Activated CD4-positive, alpha-beta T cell treated with anti-CD3 and anti-CD28 coated beads, Interleukin-2, Interleukin-4, amounts not matched to agents 100 ng/mL and 50 ng/mL, durations not matched to agents 16 hours and 8 hours (primary cell): ENCODE measurements at regions not wholly inside any gene's neighbourhood (a gene's known extent, or its start where the extent isn't known, plus 50 kb on each side); places are given as distances from the start of the nearest gene placed in this dataset.

Experiments
- DNase-seq: peaks from one replicate; pipeline ENCODE4 v3.0.0-alpha.2; 2020; ENCODE audit warnings: low spot score

DNA sequence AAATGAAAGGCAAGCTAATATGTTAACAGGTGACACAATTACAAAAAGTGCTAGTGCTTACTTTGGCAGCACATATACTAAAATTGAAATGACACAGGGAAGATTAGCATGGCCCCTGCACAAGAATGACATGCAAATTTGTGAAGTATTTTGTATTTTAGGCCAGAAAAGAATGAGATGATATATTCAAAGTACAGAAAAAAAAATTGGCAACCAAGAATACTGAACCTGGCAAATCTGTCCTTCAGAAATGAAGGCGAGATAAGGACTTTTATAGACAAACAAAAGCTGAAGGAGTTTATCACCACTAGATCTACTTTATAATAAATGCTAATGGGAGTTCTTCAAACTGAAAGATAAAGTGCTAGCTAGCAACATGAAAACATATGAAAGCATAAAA, 350.0 kb upstream of the POU3F1 start:
- DNase-seq = no peak

DNA sequence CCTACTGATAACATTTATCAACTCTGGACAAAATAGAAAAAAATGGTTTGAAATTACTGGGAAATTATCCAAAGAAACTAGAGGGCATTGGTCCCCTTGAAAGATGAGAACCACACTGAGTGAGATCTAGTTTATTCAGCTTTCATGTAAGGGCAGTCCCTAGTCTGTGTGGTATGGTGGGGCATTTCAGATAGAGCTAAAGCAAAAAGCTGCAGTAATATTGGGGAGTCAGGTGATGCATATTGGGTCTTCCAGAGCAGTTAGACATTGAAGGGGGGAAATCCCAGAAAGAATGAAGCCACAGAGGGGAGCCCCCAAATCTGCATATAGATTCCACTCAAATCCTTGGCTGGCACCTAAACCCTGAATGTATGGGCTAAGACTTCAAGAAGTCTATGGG, 347.7 kb upstream of the POU3F1 start:
- DNase-seq = no peak

DNA sequence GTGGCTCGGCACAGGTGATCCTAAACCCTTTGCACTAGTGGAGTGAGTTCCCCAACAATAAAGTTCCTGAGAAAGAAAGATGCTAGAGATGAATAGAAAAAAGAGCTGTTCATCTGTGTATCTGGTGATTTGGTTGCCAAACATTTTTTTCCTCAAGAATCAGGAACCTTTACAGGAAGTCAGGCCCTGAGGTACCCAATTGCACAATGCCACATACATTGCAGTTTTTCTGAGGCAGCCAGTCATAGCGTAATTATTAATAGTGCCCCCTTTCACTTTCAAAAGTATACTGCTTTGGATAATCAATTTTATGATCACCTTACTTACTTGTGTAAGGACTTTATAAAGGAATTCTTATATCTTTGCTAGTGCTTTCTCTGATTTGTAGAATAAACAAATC, 346.3 kb upstream of the POU3F1 start:
- DNase-seq = no peak

DNA sequence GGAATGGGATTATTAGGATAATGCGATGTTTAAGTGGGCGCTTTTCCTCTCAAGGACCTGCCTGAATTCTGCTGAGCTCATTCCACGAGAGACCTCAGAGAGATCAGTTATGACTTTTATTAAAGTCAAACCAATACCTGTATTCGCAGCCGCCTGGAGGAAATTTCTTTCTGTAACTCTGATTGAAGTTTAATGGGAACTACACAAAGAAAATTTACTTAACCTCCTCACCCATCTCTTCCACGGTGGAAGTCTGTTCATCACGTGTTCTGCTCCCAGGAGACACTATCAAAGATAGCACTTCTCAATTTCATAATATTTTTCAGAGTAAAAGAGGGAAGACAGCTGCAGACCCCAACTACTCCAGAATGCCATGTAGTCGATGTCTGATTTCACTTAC, 334.7 kb upstream of the POU3F1 start:
- no peak for DNase-seq

DNA sequence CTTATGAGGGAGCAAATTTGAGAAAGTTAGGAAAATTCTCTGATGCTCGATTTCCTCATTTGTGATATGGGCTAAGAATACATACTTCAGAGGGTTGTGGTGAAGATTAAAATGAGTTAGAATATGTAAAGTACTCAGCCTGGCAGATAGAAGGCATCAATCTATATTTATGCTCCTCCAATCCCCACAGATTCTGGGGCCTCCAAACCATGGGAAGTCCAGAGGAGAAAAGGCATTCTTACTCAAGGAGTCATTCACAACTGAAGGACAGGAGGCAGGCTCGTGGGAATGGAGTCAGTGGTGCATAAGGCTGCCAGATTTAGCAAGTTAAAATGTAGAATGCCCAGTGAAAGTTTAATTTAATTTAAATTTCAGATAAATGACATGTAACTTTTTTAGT, 330.0 kb upstream of the POU3F1 start:
- DNase-seq = no peak

DNA sequence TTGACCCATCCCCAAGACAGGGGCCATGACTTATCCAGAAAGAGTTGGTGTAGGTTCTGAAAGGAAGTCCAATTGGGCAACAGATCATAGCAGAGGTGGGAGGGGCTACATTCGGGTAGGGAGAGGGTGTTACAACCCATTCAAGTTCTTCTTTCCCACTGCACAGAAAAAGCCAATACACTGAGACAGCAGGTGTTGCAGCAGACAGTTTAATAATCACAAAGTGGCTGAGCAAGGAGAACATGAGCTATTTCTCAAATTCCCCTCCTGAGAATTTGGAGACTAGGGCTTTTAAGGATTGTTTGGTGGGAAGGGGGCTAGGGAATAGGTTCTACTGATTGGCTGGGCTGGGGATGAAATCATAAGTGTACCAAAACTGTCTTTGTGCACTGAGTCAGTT, 328.4 kb upstream of the POU3F1 start:
- DNase-seq = no peak

GRCh38 chr1:38371505-38371844, 324.9 kb upstream of the POU3F1 start:
- no peak for DNase-seq

DNA sequence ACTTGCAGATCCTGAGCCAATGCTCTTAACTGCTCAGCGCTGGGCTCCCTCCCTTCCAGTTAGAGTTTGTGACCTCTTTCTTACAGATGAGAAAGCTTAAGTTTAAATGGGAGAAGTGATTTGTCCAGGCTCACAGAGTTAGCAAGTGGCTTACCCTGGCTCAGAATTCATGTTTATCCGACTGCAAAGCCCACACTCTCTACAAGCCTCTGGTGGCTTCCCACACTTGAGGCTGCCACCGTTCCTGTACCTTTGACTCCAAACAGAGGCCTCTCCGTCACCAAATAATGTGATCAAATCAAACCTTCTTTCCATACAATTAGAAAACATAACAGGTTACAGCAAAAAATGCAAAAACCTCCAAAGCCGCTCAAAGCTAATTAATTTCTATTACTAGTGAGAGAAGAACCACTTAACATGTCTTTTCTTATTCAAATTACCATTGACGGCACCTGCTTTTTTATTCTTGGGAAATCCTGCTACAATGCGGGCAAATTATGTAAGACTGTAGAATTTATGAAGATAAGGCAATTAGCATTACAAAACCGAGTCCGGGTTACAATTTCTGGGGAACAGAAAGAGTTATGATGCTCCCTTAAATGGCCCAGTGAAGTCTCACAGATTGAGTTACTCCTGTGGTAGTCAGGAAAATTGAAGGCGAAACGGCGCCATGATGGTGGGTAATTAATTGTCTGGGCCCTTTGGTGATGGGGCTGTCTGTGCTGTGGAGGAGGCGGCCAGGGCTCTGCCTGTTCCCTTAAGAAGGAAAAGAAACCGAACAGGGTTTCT, 324.3 kb upstream of the POU3F1 start:
- no peak for DNase-seq

DNA sequence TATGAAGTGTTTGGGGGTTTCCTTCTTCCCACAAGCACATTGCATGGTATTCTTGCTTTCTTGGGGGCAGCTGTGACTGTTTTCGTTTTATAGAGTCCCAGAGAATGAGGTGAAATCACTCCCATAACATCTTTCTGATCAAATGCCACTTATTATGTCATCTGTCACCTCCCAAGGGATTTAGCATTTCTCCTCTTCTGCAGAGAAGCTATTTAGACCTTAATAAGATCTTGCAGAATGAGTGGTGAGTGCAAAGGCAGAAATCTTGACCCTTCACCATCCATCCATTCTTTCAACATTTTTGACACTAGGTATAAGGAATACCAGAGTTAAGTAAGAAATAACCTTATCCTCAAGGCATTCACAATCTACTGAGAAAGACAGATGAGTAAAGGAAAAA, 318.6 kb upstream of the POU3F1 start:
- DNase-seq = no peak

DNA sequence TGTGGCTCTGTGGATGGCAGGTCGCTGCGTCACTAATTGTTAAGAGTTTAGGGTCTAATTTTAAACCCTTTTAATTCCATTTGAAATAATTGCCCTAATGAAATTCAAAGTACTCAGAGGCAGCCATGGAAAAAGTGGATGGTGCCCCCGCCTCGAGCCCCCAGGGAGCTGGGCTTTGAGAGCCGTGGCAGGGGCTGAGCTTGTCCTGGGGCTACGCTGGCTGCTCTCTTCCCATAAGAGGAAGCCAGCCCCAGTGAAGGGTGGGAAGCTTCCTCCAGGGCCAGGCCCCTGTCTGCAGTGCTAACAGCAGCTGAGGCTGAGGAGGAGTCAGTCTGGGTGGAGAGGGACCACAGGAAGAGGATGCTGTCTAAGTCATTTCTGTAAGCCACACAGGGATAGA, 315.0 kb upstream of the POU3F1 start:
- DNase-seq = no peak

DNA sequence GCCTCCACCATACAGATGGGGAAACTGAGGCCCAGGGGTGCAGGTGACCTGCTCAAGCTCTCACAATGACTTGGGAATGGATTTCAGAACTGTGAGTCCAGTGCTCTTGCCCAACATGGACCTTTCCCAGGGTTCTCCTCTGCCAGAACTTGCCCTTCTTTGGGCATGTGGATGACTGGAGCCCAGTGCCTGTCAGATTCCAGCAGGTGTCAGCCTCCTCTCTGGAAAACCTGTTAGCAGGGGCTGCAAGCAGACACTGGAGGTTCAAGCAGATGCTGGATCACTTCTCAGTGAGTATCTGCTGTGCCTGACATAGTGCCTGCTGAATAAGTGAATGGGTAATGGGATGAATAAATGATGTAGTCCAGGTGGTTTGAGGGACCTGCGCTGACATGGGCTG, 314.2 kb upstream of the POU3F1 start:
- no peak for DNase-seq

GRCh38 chr1:38353956-38354355, 307.4 kb upstream of the POU3F1 start:
- DNase-seq = no peak

- DNase-seq = no peak
These were observed 306.3 kb upstream of the POU3F1 start for GRCh38 chr1:38352869-38353268.

DNA sequence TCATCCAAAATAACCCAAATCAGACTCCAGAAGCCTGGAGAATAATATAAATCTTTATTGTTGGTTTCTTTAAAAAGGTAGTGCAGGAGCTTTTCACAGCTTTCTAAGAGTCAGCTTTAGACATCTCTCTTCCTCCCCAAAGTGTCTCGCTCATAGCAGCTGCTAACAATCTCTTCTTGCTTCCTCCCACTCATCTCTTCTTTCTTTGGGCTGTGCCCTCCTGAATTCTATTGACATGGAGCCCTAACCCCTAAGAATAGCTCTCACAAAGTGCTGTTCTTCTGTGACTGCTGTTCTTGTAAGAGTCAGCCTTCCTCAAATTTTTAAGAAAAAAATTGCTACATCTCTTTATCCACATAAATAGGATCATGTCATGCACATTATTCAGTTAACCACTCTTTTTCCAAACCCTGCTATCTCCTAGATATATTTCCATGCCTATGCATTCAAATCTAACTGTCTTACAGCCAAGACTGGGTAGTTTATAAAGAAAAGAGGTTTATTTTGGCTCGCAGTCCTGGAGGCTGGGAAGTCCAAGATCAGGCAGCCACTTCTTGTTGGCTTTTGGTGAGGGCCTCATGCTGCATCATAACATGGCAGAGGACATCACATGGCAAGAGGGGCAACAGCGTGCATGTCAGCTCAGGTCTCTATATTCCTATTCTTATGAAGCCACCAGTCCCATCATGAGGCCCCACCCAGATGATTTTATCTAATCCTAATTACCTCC, 301.0 kb upstream of the POU3F1 start:
- no peak for DNase-seq

- peak; percentile 57 for DNase-seq
These were observed 298.1 kb upstream of the POU3F1 start for GRCh38 chr1:38344716-38345115.

DNA sequence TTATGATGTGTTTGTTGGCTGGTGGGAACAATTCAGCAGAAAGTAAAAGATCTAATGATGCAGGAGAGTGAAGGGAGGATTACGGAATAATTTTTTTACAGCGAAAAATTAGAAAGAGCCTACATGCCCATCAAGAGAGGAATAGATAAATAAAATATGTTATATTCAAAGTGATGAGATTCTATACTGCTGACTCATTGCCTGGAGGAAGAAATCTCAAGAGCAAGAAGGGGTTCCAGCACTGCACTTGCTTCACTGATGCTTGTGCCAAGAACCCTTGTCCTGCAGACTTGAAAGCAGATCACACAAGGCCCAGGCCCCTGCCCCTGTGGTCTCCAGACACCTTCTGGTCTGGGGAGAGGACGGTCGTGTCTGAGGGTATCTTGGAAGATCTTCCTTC, 295.1 kb upstream of the POU3F1 start:
- DNase-seq = no peak

- DNase-seq = no peak
These were observed 293.8 kb upstream of the POU3F1 start for GRCh38 chr1:38340409-38340808.

- no peak for DNase-seq
These were observed 291.1 kb upstream of the POU3F1 start for GRCh38 chr1:38337711-38338110.

GRCh38 chr1:38336961-38337360, 290.4 kb upstream of the POU3F1 start:
- no peak for DNase-seq

- no peak for DNase-seq
These were observed 289.8 kb upstream of the POU3F1 start for GRCh38 chr1:38336301-38336923.

GRCh38 chr1:38334930-38335592, 288.5 kb upstream of the POU3F1 start:
- DNase-seq = peak; percentile 11

DNA sequence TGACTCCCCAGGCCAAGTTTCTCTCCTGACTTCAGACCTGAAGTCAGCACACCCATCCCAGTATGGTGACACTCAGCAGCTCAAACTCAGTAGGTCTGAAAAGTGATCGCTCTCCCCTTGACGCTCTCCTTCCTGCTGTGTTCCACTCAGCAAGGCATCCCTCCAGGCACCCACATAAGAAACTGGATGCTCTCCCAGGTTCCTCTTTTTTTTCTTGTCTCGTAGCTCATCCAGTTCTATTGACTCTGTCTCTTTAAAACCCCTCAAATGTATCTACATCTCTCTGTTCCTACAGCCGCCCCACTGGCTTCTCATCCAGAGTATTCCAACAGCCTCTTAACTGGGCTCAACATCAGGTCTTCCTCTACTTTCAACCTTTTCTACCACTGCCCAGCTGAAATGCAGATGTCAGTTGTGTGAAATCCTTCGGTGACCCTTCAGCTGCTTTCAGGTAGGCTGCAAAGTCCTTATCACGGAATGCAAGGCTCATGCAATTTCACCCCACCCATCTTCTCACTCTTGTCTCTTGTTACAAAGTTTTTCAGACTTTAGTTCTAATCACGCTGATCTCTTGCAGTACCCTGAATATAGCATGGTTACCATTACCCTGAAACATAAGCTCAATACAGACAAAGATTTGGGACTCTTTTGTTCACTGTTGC, 286.2 kb upstream of the POU3F1 start:
- no peak for DNase-seq
